ENCODE measurements at regions not wholly inside any gene's neighbourhood (a gene's known extent, or its start where the extent isn't known, plus 50 kb on each side); places are given as distances from the start of the nearest gene placed in this dataset.

GRCh38 chr3:187919544-187919943 is 174.3 kb upstream of the BCL6 start:
- no peak for TF ChIP-seq CTCF (IDR thresholded peaks at IDR 0.05; ENCODE audit: unreplicated experiment in 3 of 3)

GRCh38 chr3:187920030-187920429 is 174.8 kb upstream of the BCL6 start:
- no peak overlapping the region for H3K4me3 Mint-ChIP-seq
- peaks cover 11% of the 10 kb centered on the region for H3K9me3 Mint-ChIP-seq
- H3K27me3 Mint-ChIP-seq (ENCODE audit: low read depth): peaks cover 7% of the 10 kb centered on the region
- TF ChIP-seq CTCF (IDR thresholded peaks at IDR 0.05; ENCODE audit: unreplicated experiment in 3 of 3): no peak
- no peaks in the 10 kb centered on the region for H3K36me3 Mint-ChIP-seq (ENCODE audit: low read depth)
- H3K27ac Mint-ChIP-seq: no peak overlapping the region
- H3K4me1 Mint-ChIP-seq: peaks cover 18% of the 10 kb centered on the region

More at GRCh38 chr3:187919544-187919943, 174.3 kb upstream of the BCL6 start:
- Mint-ChIP-seq H3K36me3 (ENCODE audit: low read depth) (no peaks in the 10 kb centered on the region), H3K27me3 (ENCODE audit: low read depth) (peaks cover 7% of the 10 kb centered on the region), H3K4me1 (peaks cover 23% of the 10 kb centered on the region), H3K4me3 (no peak overlapping the region), H3K27ac (no peak overlapping the region), H3K9me3 (peaks cover 7% of the 10 kb centered on the region)

- H3K4me1 Mint-ChIP-seq: peaks cover 12% of the 10 kb centered on the region
- peaks cover 7% of the 10 kb centered on the region for H3K27me3 Mint-ChIP-seq (ENCODE audit: low read depth)
- peaks cover 17% of the 10 kb centered on the region for H3K9me3 Mint-ChIP-seq
- H3K36me3 Mint-ChIP-seq (ENCODE audit: low read depth): no peaks in the 10 kb centered on the region
- no peak overlapping the region for H3K4me3 Mint-ChIP-seq
- peak overlapping the region; percentile 21 to 89 (median 39) for H3K27ac Mint-ChIP-seq
- TF ChIP-seq CTCF (IDR thresholded peaks at IDR 0.05; ENCODE audit: unreplicated experiment in 3 of 3): no peak
Observed at GRCh38 chr3:187920913-187921312, 175.6 kb upstream of the BCL6 start.

GRCh38 chr3:187921391-187922074 is 176.3 kb upstream of the BCL6 start:
- H3K9me3 Mint-ChIP-seq: peaks cover 17% of the 10 kb centered on the region
- peak overlapping the region; percentile 21 to 89 (median 39) for H3K27ac Mint-ChIP-seq
- peaks cover 7% of the 10 kb centered on the region for H3K27me3 Mint-ChIP-seq (ENCODE audit: low read depth)
- peaks cover 12% of the 10 kb centered on the region for H3K4me1 Mint-ChIP-seq
- H3K36me3 Mint-ChIP-seq (ENCODE audit: low read depth): no peaks in the 10 kb centered on the region
- TF ChIP-seq CTCF (IDR thresholded peaks at IDR 0.05; ENCODE audit: unreplicated experiment in 3 of 3): no peak
- no peak overlapping the region for H3K4me3 Mint-ChIP-seq

GRCh38 chr3:187922704-187923416 is 177.6 kb upstream of the BCL6 start:
- Mint-ChIP-seq H3K4me1 (peaks cover 12% of the 10 kb centered on the region), H3K27ac (no peak overlapping the region), H3K4me3 (no peak overlapping the region), H3K9me3 (peaks cover 17% of the 10 kb centered on the region), H3K27me3 (ENCODE audit: low read depth) (peaks cover 7% of the 10 kb centered on the region), H3K36me3 (ENCODE audit: low read depth) (no peaks in the 10 kb centered on the region)
- no peak for TF ChIP-seq CTCF (IDR thresholded peaks at IDR 0.05; ENCODE audit: unreplicated experiment in 3 of 3)

Measured in nephron (organoid).